ENCODE measurements at regions not wholly inside any gene's neighbourhood (a gene's known extent, or its start where the extent isn't known, plus 50 kb on each side); places are given as distances from the start of the nearest gene placed in this dataset.
A peak's percentile ranks its signal among the peaks of the same experiment; 100 is the strongest.

DNA sequence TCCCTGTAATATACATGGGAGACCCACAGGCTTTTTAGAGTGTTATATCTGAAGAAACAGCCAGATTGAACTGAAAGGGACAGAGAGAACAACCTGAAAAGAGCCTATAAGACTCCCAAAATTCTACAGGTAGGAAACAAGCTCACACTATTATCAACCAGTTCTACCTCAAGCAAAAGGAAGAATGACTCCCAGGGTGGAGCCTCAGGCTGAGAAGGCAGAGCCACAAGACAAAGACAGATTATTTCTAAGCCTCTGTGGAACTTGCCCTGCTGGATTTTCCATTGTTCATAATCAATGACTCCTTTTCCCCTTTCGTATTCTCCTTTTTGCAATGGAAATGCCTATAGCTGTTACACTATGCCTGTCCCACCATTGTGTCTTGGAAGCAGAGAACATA is 95.1 kb upstream of the LMCD1 start:
- TF ChIP-seq, protein P1, sequence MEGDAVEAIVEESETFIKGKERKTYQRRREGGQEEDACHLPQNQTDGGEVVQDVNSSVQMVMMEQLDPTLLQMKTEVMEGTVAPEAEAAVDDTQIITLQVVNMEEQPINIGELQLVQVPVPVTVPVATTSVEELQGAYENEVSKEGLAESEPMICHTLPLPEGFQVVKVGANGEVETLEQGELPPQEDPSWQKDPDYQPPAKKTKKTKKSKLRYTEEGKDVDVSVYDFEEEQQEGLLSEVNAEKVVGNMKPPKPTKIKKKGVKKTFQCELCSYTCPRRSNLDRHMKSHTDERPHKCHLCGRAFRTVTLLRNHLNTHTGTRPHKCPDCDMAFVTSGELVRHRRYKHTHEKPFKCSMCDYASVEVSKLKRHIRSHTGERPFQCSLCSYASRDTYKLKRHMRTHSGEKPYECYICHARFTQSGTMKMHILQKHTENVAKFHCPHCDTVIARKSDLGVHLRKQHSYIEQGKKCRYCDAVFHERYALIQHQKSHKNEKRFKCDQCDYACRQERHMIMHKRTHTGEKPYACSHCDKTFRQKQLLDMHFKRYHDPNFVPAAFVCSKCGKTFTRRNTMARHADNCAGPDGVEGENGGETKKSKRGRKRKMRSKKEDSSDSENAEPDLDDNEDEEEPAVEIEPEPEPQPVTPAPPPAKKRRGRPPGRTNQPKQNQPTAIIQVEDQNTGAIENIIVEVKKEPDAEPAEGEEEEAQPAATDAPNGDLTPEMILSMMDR (conservative IDR thresholded peaks at IDR 0.05 in 1 of 2, IDR thresholded peaks at IDR 0.05 in 1 of 2; ENCODE audit: low read depth in 1 of 2, low read length in 2 of 2), result no peak
- no peak for TF ChIP-seq EZH2 (IDR thresholded peaks at IDR 0.05; ENCODE audit: low read length, missing control alignments)
- Histone ChIP-seq H2AFZ (ENCODE audit: low read length) (no peak overlapping the region), H3K9ac (ENCODE audit: insufficient read depth, low read length) (no peak overlapping the region), H4K20me1 (ENCODE audit: control insufficient read depth, extremely low read depth, insufficient read depth, low read length) (no peaks in the 10 kb centered on the region), H3K36me3 (ENCODE audit: control insufficient read depth, insufficient read depth, low read length) (no peaks in the 10 kb centered on the region), H3K79me2 (ENCODE audit: control insufficient read depth, insufficient read depth, low read length) (no peaks in the 10 kb centered on the region), H3K9me3 (ENCODE audit: control insufficient read depth, insufficient read depth, low read depth, low read length) (no peaks in the 10 kb centered on the region), H3K4me2 (ENCODE audit: extremely low read depth, insufficient read depth, low read length) (no peak overlapping the region), H3K4me1 (ENCODE audit: control insufficient read depth, extremely low read depth, insufficient read depth, low read length) (no peaks in the 10 kb centered on the region), H3K4me3 (replicated peaks in 1 of 4; ENCODE audit: control extremely low read depth in 1 of 4, insufficient read depth in 1 of 4, low read depth in 3 of 4, low read length in 4 of 4) (no peak overlapping the region), H3K27ac (ENCODE audit: insufficient read depth, low read length) (no peak overlapping the region), H3K27me3 (ENCODE audit: control insufficient read depth, insufficient read depth, low read length) (no peaks in the 10 kb centered on the region)
- no peak for DNase-seq (ENCODE audit: low read depth in 2 of 2)

DNA sequence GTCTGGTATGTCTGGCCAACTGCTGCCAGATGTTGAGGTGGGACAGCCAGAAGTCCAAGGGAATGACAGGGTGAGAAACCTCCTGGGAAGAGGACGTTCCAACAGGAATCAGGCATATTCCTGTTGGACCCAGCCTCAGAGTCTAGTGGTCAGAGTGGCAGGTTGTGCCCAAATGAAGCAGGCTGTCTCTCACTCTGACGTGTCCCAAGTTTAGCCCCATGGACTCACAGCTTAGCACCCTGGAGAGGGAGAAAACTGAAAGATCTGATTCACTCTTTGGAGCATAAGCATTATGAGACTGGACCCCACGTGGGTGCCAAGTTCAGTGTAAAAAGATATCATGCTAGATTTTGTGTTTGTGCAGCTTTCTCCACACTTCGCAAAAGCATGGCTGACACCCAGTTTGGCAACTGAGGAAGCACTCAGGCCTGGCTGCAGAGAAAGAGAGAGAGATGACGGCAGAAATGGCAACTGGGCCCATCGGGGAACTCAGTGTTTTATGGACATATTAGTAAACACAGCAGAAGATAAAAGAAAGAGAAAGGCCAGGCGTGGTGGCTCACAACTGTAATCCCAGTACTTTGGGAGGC is 88.2 kb upstream of the LMCD1 start:
- H3K27ac ChIP-seq (ENCODE audit: insufficient read depth, low read length), result no peak overlapping the region
- H2AFZ ChIP-seq (ENCODE audit: low read length), result no peak overlapping the region
- no peak overlapping the region for H3K4me3 ChIP-seq (replicated peaks in 1 of 4; ENCODE audit: control extremely low read depth in 1 of 4, insufficient read depth in 1 of 4, low read depth in 3 of 4, low read length in 4 of 4)
- peak in 1 of 2 donors; percentile 16 for DNase-seq (ENCODE audit: low read depth in 2 of 2)
- no peaks in the 10 kb centered on the region for H3K27me3 ChIP-seq (ENCODE audit: control insufficient read depth, insufficient read depth, low read length)
- TF ChIP-seq, protein P1 (conservative IDR thresholded peaks at IDR 0.05 in 1 of 2, IDR thresholded peaks at IDR 0.05 in 1 of 2; ENCODE audit: low read depth in 1 of 2, low read length in 2 of 2), result no peak
- no peak for TF ChIP-seq EZH2 (IDR thresholded peaks at IDR 0.05; ENCODE audit: low read length, missing control alignments)
- H3K9me3 ChIP-seq (ENCODE audit: control insufficient read depth, insufficient read depth, low read depth, low read length), result no peaks in the 10 kb centered on the region
- no peaks in the 10 kb centered on the region for H4K20me1 ChIP-seq (ENCODE audit: control insufficient read depth, extremely low read depth, insufficient read depth, low read length)
- no peaks in the 10 kb centered on the region for H3K4me1 ChIP-seq (ENCODE audit: control insufficient read depth, extremely low read depth, insufficient read depth, low read length)
- no peaks in the 10 kb centered on the region for H3K36me3 ChIP-seq (ENCODE audit: control insufficient read depth, insufficient read depth, low read length)
- H3K4me2 ChIP-seq (ENCODE audit: extremely low read depth, insufficient read depth, low read length), result no peak overlapping the region
- H3K9ac ChIP-seq (ENCODE audit: insufficient read depth, low read length), result no peak overlapping the region
- H3K79me2 ChIP-seq (ENCODE audit: control insufficient read depth, insufficient read depth, low read length), result no peaks in the 10 kb centered on the region

DNA sequence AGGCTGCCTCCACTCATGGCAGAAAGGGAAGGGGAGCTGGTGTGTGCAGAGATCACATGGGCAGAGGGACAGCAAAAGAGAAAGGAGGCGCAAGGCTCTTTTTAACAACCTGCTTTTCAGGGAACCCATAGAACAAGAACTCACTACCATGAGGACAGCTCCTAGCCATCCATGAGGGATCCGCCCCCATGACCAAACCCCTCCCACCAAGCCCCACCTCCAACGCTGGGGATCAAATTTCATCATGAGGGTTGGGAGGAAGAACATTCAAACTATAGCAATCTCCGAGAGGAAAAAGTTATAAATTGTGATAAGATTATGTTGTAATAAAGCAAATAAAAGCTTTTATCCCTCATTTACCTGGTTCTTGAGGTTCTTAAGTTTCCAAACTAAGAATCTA is 84.7 kb upstream of the LMCD1 start:
- H4K20me1 ChIP-seq (ENCODE audit: control insufficient read depth, extremely low read depth, insufficient read depth, low read length), result no peaks in the 10 kb centered on the region
- no peaks in the 10 kb centered on the region for H3K36me3 ChIP-seq (ENCODE audit: control insufficient read depth, insufficient read depth, low read length)
- no peaks in the 10 kb centered on the region for H3K27me3 ChIP-seq (ENCODE audit: control insufficient read depth, insufficient read depth, low read length)
- H3K9ac ChIP-seq (ENCODE audit: insufficient read depth, low read length), result no peak overlapping the region
- peak; percentile 17 to 22 for DNase-seq (ENCODE audit: low read depth in 2 of 2)
- TF ChIP-seq EZH2 (IDR thresholded peaks at IDR 0.05; ENCODE audit: low read length, missing control alignments), result no peak
- H3K9me3 ChIP-seq (ENCODE audit: control insufficient read depth, insufficient read depth, low read depth, low read length), result no peaks in the 10 kb centered on the region
- H2AFZ ChIP-seq (ENCODE audit: low read length), result no peak overlapping the region
- H3K27ac ChIP-seq (ENCODE audit: insufficient read depth, low read length), result no peak overlapping the region
- H3K4me3 ChIP-seq (replicated peaks in 1 of 4; ENCODE audit: control extremely low read depth in 1 of 4, insufficient read depth in 1 of 4, low read depth in 3 of 4, low read length in 4 of 4), result peak overlapping the region in 1 of 4 experiments; percentile 33
- H3K79me2 ChIP-seq (ENCODE audit: control insufficient read depth, insufficient read depth, low read length), result no peaks in the 10 kb centered on the region
- H3K4me1 ChIP-seq (ENCODE audit: control insufficient read depth, extremely low read depth, insufficient read depth, low read length), result no peaks in the 10 kb centered on the region
- H3K4me2 ChIP-seq (ENCODE audit: extremely low read depth, insufficient read depth, low read length), result no peak overlapping the region
